GM23338 (cell line): ENCODE measurements at regions not wholly inside any gene's neighbourhood (a gene's known extent, or its start where the extent isn't known, plus 50 kb on each side); places are given as distances from the start of the nearest gene placed in this dataset.

Source experiments
- ATAC-seq: fragments of 200-7000 bp; cut with Tn5 transposase; 3 replicates; pipeline ENCODE4 v1.9.1; 2020
- DNase-seq: peaks from one replicate; pipeline ENCODE4 v3.0.0-alpha.2; 2015; ENCODE audit warnings: low spot score
- H2AFZ ChIP-seq: fragments of 200-600 bp; sonication (generic); 2 replicates; pipeline ENCODE4 v1.8.0; 2016; ENCODE audit warnings: antibody characterized with exemption, mild to moderate bottlenecking, moderate library complexity
- H3F3A ChIP-seq: fragments of 200-600 bp; sonication (generic); replicated peaks from 2 replicates; pipeline ENCODE4 v1.8.0; 2017; ENCODE audit warnings: antibody characterized with exemption, mixed run types, low read depth
- H3K27ac ChIP-seq: fragments of 200-600 bp; sonication (generic); 2 replicates; pipeline ENCODE4 v1.6.1; 2016; ENCODE audit warnings: low read depth
- H3K27me3 ChIP-seq: fragments of 200-600 bp; sonication (generic); 2 replicates; pipeline ENCODE4 v1.8.0; 2016; ENCODE audit warnings: mild to moderate bottlenecking, mixed run types, moderate library complexity; ENCODE audit not compliant: insufficient read depth
- H3K36me3 ChIP-seq: fragments of 200-600 bp; sonication (generic); 2 replicates; pipeline ENCODE4 v1.8.0; 2016; ENCODE audit warnings: mild to moderate bottlenecking; ENCODE audit not compliant: insufficient read depth
- H3K4me1 ChIP-seq: fragments of 200-600 bp; sonication (generic); 2 replicates; pipeline ENCODE4 v1.8.0; 2016; ENCODE audit warnings: mild to moderate bottlenecking, moderate library complexity; ENCODE audit not compliant: insufficient read depth
- H3K4me2 ChIP-seq: fragments of 200-600 bp; sonication (generic); 2 replicates; pipeline ENCODE4 v1.7.1; 2017; ENCODE audit warnings: mixed run types
- H3K4me3 ChIP-seq: fragments of 200-600 bp; sonication (generic); 2 replicates; pipeline ENCODE4 v1.6.1; 2016; ENCODE audit warnings: mixed run types
- H3K79me2 ChIP-seq: fragments of 200-600 bp; sonication (generic); replicated peaks from 2 replicates; pipeline ENCODE4 v1.8.0; 2017; ENCODE audit warnings: mild to moderate bottlenecking; ENCODE audit not compliant: insufficient read depth
- H3K9me2 ChIP-seq: fragments of 200-600 bp; sonication (generic); 2 replicates; pipeline ENCODE4 v1.8.0; 2017; ENCODE audit not compliant: insufficient read depth
- H4K20me1 ChIP-seq: fragments of 200-600 bp; sonication (generic); replicated peaks from 2 replicates; pipeline ENCODE4 v1.8.0; 2017; ENCODE audit warnings: mild to moderate bottlenecking; ENCODE audit not compliant: insufficient read depth
- H3K27ac Mint-ChIP-seq: 2 replicates; pipeline ENCODE4 v1.8.0; 2020; ENCODE audit warnings: inconsistent platforms, mild to moderate bottlenecking, moderate library complexity, mixed read lengths
- H3K27me3 Mint-ChIP-seq: 3 replicates; pipeline ENCODE4 v1.8.0; 2022; ENCODE audit warnings: low read depth, mild to moderate bottlenecking, moderate library complexity, mixed read lengths, inconsistent platforms; ENCODE audit not compliant: insufficient read depth, poor library complexity
- H3K36me3 Mint-ChIP-seq: 3 replicates; pipeline ENCODE4 v1.8.0; 2021; ENCODE audit warnings: low read depth, mild to moderate bottlenecking, inconsistent platforms, moderate library complexity, mixed read lengths
- H3K4me1 Mint-ChIP-seq: 3 replicates; pipeline ENCODE4 v1.8.0; 2020; ENCODE audit warnings: mild to moderate bottlenecking, inconsistent platforms, mixed read lengths
- H3K4me3 Mint-ChIP-seq: 3 replicates; pipeline ENCODE4 v1.8.0; 2021; ENCODE audit warnings: moderate library complexity, mild to moderate bottlenecking, inconsistent platforms, mixed read lengths
- H3K9me3 Mint-ChIP-seq: 3 replicates; pipeline ENCODE4 v1.8.0; 2020; ENCODE audit warnings: moderate library complexity, mild to moderate bottlenecking, inconsistent platforms, mixed read lengths
- CREB1 ChIP-seq: fragments of 250-450 bp; sonication (Bioruptor Pico); IDR thresholded peaks from 2 replicates; pipeline ENCODE4 v1.5.0; 2020; ENCODE audit warnings: low read depth, mild to moderate bottlenecking, moderate library complexity
- CTCF ChIP-seq, 2 experiments: fragments of 200-600 bp in 1 of 2; sonication (generic) in 1 of 2; conservative IDR thresholded peaks; 2 replicates each; pipeline versions ENCODE4 v1.5.1 to v1.6.1; 2016 to 2017; ENCODE audit warnings: antibody characterized with exemption in 2 of 2, low read depth in 2 of 2, mild to moderate bottlenecking in 2 of 2, moderate library complexity in 1 of 2
- ETS1 ChIP-seq: IDR thresholded peaks from 2 replicates; pipeline ENCODE4 v1.6.1; 2016; ENCODE audit warnings: antibody characterized with exemption
- EZH2 ChIP-seq: fragments of 200-600 bp; sonication (generic); IDR thresholded peaks from one replicate; pipeline ENCODE4 v1.8.0; 2017; ENCODE audit warnings: antibody characterized with exemption, mild to moderate bottlenecking, low read depth; ENCODE audit not compliant: unreplicated experiment
- EZH2phosphoT487 ChIP-seq: fragments of 200-600 bp; sonication (generic); IDR thresholded peaks from one replicate; pipeline ENCODE4 v1.8.1; 2018; ENCODE audit warnings: antibody characterized with exemption; ENCODE audit not compliant: unreplicated experiment
- JUNB ChIP-seq: IDR thresholded peaks from one replicate; pipeline ENCODE4 v1.6.1; 2016; ENCODE audit warnings: antibody characterized with exemption; ENCODE audit not compliant: unreplicated experiment
- NANOG ChIP-seq: IDR thresholded peaks from 2 replicates; pipeline ENCODE4 v1.6.1; 2016; ENCODE audit warnings: antibody characterized with exemption, borderline replicate concordance
- POLR2AphosphoS5 ChIP-seq: IDR thresholded peaks from 2 replicates; pipeline ENCODE4 v1.6.1; 2016; ENCODE audit warnings: antibody characterized with exemption, low read depth
- REST ChIP-seq: IDR thresholded peaks from one replicate; pipeline ENCODE4 v1.6.1; 2018; ENCODE audit warnings: antibody characterized with exemption; ENCODE audit not compliant: unreplicated experiment
- STAT1 ChIP-seq: IDR thresholded peaks from one replicate; pipeline ENCODE4 v1.6.1; 2016; ENCODE audit warnings: antibody characterized with exemption; ENCODE audit not compliant: unreplicated experiment
- ZNF114 ChIP-seq: fragments of 250-450 bp; sonication (Bioruptor Pico); IDR thresholded peaks from 2 replicates; pipeline ENCODE4 v1.5.0; 2020; ENCODE audit warnings: mild to moderate bottlenecking, moderate library complexity
- ZNF331 ChIP-seq: fragments of 250-450 bp; sonication (Bioruptor Pico); IDR thresholded peaks from 2 replicates; pipeline ENCODE4 v1.5.0; 2020; ENCODE audit warnings: low read depth, mild to moderate bottlenecking, moderate library complexity
- ZNF462 ChIP-seq: fragments of 250-450 bp; sonication (Bioruptor Pico); IDR thresholded peaks from 2 replicates; pipeline ENCODE4 v1.5.0; 2020; ENCODE audit warnings: mild to moderate bottlenecking, moderate library complexity

- Mint-ChIP-seq H3K4me1 (no peaks in the 10 kb centered on the region), H3K27ac (no peak overlapping the region), H3K4me3 (no peak overlapping the region), H3K9me3 (peaks cover 42% of the 10 kb centered on the region), H3K27me3 (no peaks in the 10 kb centered on the region), H3K36me3 (peaks cover 14% of the 10 kb centered on the region; the same call in 2 of the 3 replicates)
- ATAC-seq (no peak), DNase-seq (no peak)
- Histone ChIP-seq H2AFZ (no peak overlapping the region), H3K9me2 (0 out of 2 replicates have a peak, but pooled peaks cover 3% of the 10 kb centered on the region), H3K27ac (no peak overlapping the region), H3K36me3 (peaks cover 19% of the 10 kb centered on the region), H3K4me1 (no peaks in the 10 kb centered on the region), H3K4me2 (no peak overlapping the region), H4K20me1 (no peaks in the 10 kb centered on the region), H3K79me2 (no peaks in the 10 kb centered on the region), H3K27me3 (no peaks in the 10 kb centered on the region), H3K4me3 (no peak overlapping the region), H3F3A (no peaks in the 10 kb centered on the region)
- no peak for TF ChIP-seq ZNF331 (CRISPR knock-in tag)
- no peak for TF ChIP-seq EZH2
- no peak for TF ChIP-seq EZH2phosphoT487
- TF ChIP-seq ZNF462 (CRISPR knock-in tag): no peak
- TF ChIP-seq CTCF (conservative IDR thresholded peaks at IDR 0.05; ENCODE audit: low read depth in 2 of 2): no peak
- no peak for TF ChIP-seq NANOG
- TF ChIP-seq JUNB: no peak
- no peak for TF ChIP-seq REST
- no peak for TF ChIP-seq CREB1 (CRISPR knock-in tag)
- no peak for TF ChIP-seq ETS1
- TF ChIP-seq STAT1: no peak
- TF ChIP-seq ZNF114: no peak
- no peak for TF ChIP-seq POLR2AphosphoS5
Measured at GRCh38 chr1:70919706-70920323, 127.8 kb downstream of the PTGER3 start.
